Vagina (tissue), 2 donors: ENCODE measurements at regions not wholly inside any gene's neighbourhood (a gene's known extent, or its start where the extent isn't known, plus 50 kb on each side); places are given as distances from the start of the nearest gene placed in this dataset.

Source experiments
- CTCF ChIP-seq, 3 experiments: fragments of 450-650 bp in 2 of 3; fragments of 200-600 bp in 1 of 3; sonication (generic) in 1 of 3; IDR thresholded peaks; one replicate each; pipeline ENCODE4 v1.5.1; 2017 to 2019; ENCODE audit warnings: antibody characterized with exemption in 3 of 3, mild to moderate bottlenecking in 2 of 3, moderate library complexity in 2 of 3
- POLR2A ChIP-seq, 2 donors: fragments of 450-650 bp; IDR thresholded peaks; one replicate each; pipeline ENCODE4 v1.6.1; 2017; ENCODE audit warnings: antibody characterized with exemption in 2 of 2, mild to moderate bottlenecking in 2 of 2, moderate library complexity in 2 of 2

GRCh38 chr5:158120760-158121159, 261.8 kb upstream of the CLINT1 start:
- TF ChIP-seq CTCF (IDR thresholded peaks at IDR 0.05) (no peak), POLR2A (IDR thresholded peaks at IDR 0.05) (no peak)
